ENCODE measurements at regions not wholly inside any gene's neighbourhood (a gene's known extent, or its start where the extent isn't known, plus 50 kb on each side); places are given as distances from the start of the nearest gene placed in this dataset.

- no peak for TF ChIP-seq ZBTB7A (tag by site-specific recombination; IDR thresholded peaks at IDR 0.05; ENCODE audit: low read depth)
- TF ChIP-seq CTCF (tag by site-specific recombination; IDR thresholded peaks at IDR 0.05) = no peak
Measured at GRCh38 chr6:81307651-81308214, 444.7 kb downstream of the TENT5A start.
